ENCODE measurements at regions not wholly inside any gene's neighbourhood (a gene's known extent, or its start where the extent isn't known, plus 50 kb on each side); places are given as distances from the start of the nearest gene placed in this dataset.
"Not testable (repeated sequence)": the region's sequence is repeated elsewhere in the genome, so short reads cannot be mapped to it uniquely, and the experiment has no call there.

- no peak for DNase-seq (ENCODE audit: low read depth)
These were observed 111.5 kb downstream of the NPTX2 start for GRCh38 chr7:98728555-98728954.

- no peak for DNase-seq (ENCODE audit: low read depth)
These were observed 112.0 kb downstream of the NPTX2 start for GRCh38 chr7:98729121-98729520.

GRCh38 chr7:98730326-98730725, 113.2 kb downstream of the NPTX2 start:
- no peak for DNase-seq (ENCODE audit: low read depth)

- no peak for DNase-seq (ENCODE audit: low read depth)
These were observed 114.6 kb downstream of the NPTX2 start for GRCh38 chr7:98731651-98732050.

DNA sequence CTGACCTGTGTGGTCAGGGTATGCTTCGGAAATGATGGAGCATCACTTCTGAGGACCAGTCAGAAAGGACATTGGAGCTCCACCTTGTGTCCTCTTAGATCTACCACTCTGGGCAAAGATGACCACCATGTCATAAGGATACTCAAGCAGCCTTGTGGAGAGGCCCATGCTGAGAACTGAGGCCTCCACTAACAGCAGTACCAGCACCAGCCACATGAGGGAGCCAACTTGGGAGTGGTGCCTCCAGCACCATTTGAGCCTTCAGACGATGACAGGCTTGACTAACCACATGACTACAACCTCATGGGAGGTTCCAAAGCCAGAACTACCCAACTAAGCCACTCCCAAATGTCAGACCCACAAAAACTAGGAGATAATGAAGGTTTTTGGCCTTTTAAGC, 116.0 kb downstream of the NPTX2 start:
- DNase-seq (ENCODE audit: low read depth): no peak

DNA sequence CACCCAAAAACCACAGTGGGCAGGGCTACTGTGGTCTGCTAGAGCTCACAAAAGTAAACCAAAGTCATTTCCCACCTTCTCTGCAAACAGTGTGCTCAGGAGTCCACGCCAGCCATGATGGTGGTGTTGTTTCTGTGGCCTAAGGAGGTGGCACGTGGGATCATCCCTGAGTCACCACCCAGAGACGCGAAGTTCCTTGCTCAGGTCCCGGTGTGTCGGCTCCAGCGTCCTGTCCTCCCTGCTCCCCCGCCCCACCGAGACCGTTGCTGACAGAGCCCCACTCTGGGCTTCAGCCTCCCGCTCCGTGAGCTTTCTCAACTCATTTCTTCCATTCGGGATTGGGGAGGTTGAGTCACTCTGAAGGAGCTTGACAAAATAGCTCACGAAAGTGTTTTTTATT, 118.7 kb downstream of the NPTX2 start:
- DNase-seq (ENCODE audit: low read depth): no peak

DNA sequence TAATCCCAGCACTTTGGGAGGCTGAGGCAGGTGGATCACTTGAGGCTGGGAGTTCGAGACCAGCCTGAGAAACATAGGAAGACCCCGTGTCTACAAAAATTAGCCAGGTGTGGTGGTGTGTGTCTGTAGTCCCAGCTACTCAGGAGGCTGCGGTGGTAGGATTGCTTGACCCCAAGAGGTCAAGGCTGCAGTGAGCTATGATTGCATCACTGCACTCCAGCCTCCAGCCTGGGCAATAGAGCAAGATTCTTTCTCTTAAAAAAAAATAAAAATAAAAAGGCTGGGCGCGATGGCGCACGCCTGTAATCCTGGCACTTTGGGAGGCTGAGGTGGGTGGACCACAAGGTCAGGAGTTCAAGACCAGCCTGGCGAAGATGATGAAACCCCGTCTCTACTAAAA, 119.4 kb downstream of the NPTX2 start:
- not testable (repeated sequence) for DNase-seq (ENCODE audit: low read depth)

DNA sequence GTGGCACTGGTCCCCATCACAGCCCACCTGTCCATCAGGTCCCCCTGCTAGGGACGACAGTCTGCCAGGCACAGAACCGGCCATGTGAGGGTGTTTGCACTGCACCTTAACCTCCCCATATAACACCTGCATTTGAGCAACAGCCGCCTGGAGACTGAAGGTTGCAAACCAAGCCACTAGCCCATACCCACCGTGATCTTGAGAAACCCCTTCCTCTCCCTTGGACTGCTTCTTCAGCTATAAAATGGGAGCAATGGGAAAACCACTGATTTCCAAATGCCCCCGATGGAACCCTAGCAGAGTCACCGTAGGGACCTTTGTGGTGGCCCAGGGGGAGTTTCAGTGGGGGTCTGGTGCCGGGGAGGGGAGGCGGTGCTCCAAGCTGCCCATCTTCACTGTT, 120.1 kb downstream of the NPTX2 start:
- no peak for DNase-seq (ENCODE audit: low read depth)

DNA sequence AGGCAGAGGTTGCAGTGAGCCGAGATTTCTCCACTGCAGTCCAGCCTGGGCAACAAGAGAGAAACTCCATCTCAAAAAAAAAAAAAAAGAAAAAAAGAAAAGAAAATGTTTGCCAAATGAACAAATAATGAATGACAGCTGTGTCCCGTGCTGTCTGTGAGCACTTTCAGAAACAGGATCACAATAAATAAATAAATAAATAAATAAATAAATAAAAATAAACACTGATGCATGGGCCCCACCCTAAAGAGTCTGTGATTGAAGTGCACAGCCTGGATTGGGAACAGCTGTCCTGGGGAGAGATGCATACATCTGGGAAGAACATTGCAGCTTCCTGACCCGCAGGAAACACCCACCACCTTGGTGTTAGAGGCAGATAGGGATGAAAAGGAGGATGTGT, 123.6 kb downstream of the NPTX2 start:
- DNase-seq (ENCODE audit: low read depth): no peak

DNA sequence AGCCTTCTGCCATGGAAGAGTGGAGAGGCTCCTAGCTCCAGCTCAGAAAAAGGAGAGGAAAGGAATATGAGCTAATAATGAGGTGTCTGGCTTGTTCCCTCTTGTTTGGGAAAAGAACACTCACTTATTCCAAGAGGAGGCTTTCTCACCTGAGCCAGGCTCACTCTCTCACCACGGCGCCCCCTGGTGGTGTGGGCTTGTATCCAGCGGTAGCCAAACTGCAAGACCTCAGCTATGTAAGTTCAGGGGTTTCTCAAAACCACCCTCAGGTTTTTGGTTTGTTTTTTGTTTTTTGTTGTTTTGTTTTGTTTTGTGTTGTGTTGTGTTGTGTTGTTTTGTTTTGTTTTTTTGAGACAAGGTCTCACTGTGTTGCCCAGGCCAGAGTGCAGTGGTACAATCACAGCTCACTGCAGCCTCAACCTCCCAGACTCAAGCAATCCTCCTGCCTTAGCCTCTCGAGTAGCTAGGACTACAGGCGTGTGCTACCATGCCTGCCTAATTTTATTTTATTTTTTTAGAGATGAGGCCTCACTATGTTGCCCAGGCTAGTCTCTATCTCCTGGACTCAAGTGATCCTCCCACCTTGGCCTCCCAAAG, 124.0 kb downstream of the TMEM130 start:
- peak; percentile 52 for DNase-seq (ENCODE audit: low read depth)

DNA sequence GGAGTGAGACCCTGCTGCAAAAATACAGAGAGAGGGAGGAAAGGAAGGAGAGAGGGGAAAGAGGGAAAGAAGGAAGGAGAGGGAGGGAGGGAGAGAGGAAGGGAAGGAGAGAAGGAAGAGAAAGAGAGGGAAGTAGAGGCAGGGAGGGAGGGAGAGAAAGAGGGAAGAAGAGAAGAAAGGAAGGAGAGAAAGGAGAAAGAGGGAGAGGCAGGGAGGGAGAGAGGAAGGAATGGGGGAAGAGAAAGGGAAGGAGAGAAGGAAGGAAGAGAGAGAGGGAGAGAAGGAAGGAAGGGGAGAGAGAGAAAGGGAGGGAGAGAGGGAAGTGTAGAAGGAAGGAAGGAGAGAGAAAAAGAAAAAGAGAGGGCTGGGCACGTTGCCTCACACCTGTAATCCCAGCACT, 121.7 kb downstream of the TMEM130 start:
- DNase-seq (ENCODE audit: low read depth): no peak

- no peak for DNase-seq (ENCODE audit: low read depth)
These were observed 116.6 kb downstream of the TMEM130 start for GRCh38 chr7:98753176-98753575.

DNA sequence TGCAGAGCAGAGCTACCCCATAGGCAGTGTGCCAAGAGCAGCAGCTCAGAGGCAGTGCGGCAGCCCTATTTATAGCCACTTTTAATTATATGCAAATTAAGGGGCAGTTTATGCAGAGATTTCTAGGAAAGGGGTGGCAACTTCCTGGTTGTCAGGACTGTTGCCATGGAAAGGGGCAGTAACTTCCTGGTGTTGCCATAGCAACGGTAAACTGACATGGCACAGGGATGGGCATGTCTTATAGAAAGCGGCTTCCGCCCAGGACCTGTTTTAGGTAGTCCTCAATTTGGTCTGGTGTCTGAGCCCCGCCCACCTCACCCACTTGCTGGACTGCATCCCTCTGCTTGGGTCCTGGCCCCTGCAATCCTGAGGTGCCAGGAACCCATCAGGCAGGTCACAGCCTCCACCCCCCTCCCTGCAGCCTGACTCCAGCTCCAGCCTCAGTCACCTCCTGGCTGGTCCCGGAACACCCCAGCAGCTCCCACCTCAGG, 115.8 kb downstream of the TMEM130 start:
- DNase-seq (ENCODE audit: low read depth): no peak

DNA sequence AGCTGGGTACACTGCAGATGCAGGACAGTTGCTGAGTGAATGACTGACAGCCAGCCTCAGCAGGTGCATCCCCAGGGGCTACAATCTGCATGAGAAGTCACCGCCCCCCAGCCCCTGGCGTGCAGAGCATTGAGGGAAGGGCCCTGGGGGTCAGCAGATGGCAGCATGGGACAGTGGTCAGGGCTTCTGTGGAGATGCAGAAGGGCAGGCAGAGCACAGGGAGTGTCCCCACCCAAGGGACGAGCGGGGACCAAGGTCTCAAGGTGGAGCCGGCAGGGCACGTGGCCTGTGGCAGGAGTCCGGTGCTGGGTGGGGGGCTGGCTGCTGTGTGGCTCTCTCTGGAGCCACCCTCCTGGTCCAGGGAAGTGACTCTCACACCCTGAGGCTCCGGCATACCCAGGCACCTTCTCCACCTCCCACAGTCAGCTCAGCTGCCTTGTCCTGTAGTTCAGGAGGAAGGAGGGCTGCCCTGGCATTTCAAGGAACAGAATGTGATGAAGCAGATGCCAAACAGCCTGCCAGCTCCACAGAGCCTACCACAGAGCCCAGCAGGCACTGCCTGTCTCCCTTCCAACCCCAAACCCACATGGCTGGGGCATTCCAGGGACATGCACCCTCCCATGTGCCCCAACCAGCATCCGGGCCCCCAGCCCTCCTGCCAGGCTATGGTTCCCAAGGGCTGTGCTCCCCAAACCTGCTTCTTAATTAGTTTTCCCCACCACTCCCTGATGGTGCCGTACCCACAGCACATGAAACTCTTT, 114.5 kb downstream of the TMEM130 start:
- DNase-seq (ENCODE audit: low read depth): no peak

DNA sequence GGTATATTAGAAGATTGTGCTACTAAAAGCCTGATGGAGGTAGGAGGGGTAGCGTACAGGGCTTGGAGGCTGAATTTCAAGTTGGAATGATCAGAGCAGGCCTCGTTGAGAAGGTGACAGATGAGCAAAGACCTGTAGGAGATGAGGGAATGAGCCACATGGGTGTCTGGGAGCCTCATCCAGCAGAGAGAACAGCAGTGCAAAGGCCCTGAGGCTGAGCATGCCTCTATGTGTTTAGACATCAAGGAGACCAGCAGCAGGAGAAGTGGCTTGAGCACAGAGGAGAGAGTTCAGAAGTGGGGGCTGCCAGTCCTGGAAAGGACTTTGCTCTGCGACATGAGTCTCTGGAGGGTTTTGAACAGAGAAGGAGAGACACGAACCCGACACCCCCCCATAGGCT, 111.7 kb downstream of the TMEM130 start:
- DNase-seq (ENCODE audit: low read depth): no peak

DNA sequence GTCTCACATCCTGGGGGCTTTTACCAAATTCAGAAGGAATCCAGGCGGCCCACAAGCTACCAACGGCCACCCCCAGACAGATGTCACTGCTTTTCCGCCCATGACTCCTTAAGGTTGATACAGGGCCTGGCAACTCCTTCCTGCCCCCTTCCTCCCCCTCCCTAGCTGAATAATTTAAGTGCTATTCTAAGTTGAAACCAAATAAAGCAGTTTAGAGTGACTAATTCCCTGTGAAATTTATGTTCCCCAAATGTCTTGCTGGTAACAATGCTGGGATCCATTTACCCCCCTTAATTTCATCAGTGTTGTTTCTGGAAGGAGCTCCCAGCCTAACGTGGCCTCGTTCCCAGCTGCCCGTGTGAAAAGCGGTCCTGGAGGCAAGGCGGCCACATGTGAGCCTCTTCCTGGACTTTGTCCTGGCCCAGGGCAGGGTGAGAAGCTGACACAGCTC, 109.6 kb downstream of the TMEM130 start:
- no peak for DNase-seq (ENCODE audit: low read depth)

GRCh38 chr7:98761225-98761624, 108.6 kb downstream of the TMEM130 start:
- DNase-seq (ENCODE audit: low read depth): no peak

- DNase-seq (ENCODE audit: low read depth): no peak
These were observed 107.2 kb downstream of the TMEM130 start for GRCh38 chr7:98762620-98763019.

GRCh38 chr7:98763441-98763840, 106.4 kb downstream of the TMEM130 start:
- DNase-seq (ENCODE audit: low read depth): no peak

DNA sequence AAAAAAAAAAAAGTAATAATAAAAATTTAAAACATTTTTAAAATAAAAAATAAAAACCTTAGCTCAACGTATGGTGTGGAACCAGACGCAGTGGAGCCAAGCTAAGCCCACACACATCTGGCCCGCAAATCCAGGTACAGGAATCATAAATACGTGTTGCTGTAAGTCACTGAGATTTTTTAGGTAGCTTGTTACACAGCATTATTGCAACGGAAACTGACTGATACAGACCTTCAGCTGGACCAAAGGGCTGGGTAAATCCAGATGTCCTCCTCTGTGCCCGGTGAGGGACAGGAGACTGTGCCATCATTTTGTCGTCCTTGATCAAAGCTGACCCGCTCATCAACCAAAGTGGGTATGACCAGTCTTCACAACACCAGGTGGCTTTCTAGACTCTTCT, 104.9 kb downstream of the TMEM130 start:
- no peak for DNase-seq (ENCODE audit: low read depth)

DNA sequence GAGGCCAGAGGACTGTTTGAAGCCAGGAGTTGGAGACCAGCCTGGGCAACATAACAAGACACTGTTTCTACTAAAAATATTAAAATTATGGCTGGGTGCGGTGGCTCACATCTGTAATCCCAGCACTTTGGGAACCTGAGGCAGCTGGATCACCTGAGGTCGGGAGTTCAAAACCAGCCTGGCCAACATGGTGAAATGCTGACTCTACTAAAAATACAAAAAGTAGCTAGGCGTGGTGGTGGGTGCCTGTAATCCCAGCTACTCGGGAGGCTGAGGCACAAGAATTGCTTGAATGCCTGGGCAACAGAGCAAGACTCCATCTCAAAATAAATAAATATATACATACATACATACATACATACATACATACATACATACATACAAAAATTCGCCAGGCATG, 99.7 kb downstream of the TMEM130 start:
- DNase-seq (ENCODE audit: low read depth): not testable (repeated sequence)

DNA sequence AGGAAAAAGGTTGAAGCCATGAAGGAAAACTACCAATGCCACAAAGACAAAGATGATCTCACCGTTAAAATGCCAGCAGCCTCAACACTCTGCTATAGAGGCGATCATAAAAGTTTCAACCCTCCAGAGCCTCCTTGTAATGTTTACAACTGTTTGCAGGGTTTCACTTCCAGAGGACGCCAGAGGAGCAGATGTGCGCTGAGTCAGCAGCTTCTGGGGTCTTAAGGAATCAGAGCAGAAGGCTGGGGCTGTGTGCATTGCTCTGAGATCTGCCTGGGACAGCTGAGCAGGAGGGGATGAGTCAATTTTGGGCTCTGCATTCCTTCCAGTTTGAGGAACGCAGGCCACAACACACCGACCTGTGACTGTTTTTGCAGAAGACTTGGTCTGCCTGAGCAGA, 98.3 kb downstream of the TMEM130 start:
- no peak for DNase-seq (ENCODE audit: low read depth)

- DNase-seq (ENCODE audit: low read depth): no peak
These were observed 97.7 kb downstream of the TMEM130 start for GRCh38 chr7:98771941-98772603.
